MCF 10A (cell line): ENCODE measurements at regions not wholly inside any gene's neighbourhood (a gene's known extent, or its start where the extent isn't known, plus 50 kb on each side); places are given as distances from the start of the nearest gene placed in this dataset.

Experiments used
- BruUV-seq: library from RNA; stranded (reverse); fragments of 400-500 nt; replicated peaks from 2 replicates; lab custom pipeline; 2021; lab: Mats Ljungman, UMichigan
- CTCF ChIA-PET: fragments of 300-600 bp; sonication (Branson Sonifier 250); formaldehyde crosslinking; extraction: SDS; loops from one replicate; lab custom pipeline; 2021; ENCODE audit warnings: antibody characterized with exemption, inconsistent platforms; lab: Yijun Ruan, JAX
- POLR2A ChIA-PET: fragments of 300-600, 350-650 bp; sonication (Branson Sonifier 250); formaldehyde crosslinking; extraction: SDS; loops from one replicate; lab custom pipeline; 2020; ENCODE audit warnings: antibody characterized with exemption, inconsistent platforms; lab: Yijun Ruan, JAX
- DNase-seq: peaks from one replicate; pipeline ENCODE4 v3.0.0-alpha.2; 2018; ENCODE audit not compliant: unreplicated experiment
- H3K27ac Mint-ChIP-seq: one replicate; pipeline ENCODE4 v1.8.0; 2022; ENCODE audit warnings: mild to moderate bottlenecking, low read depth, mixed read lengths; ENCODE audit not compliant: unreplicated experiment
- H3K27me3 Mint-ChIP-seq: one replicate; pipeline ENCODE4 v1.8.0; 2022; ENCODE audit warnings: mixed read lengths; ENCODE audit not compliant: insufficient read depth, unreplicated experiment
- H3K36me3 Mint-ChIP-seq: one replicate; pipeline ENCODE4 v1.8.0; 2022; ENCODE audit warnings: mild to moderate bottlenecking, moderate library complexity, mixed read lengths; ENCODE audit not compliant: insufficient read depth, unreplicated experiment
- H3K4me1 Mint-ChIP-seq: one replicate; pipeline ENCODE4 v1.8.0; 2022; ENCODE audit warnings: mixed read lengths; ENCODE audit not compliant: insufficient read depth, unreplicated experiment
- H3K4me3 Mint-ChIP-seq: one replicate; pipeline ENCODE4 v1.8.0; 2022; ENCODE audit warnings: mild to moderate bottlenecking, moderate library complexity, mixed read lengths; ENCODE audit not compliant: unreplicated experiment
- H3K9me3 Mint-ChIP-seq: one replicate; pipeline ENCODE4 v1.8.0; 2022; ENCODE audit warnings: mixed read lengths; ENCODE audit not compliant: unreplicated experiment
- CTCF ChIP-seq: fragments of 200-600 bp; IDR thresholded peaks from one replicate; pipeline ENCODE4 v1.8.0; 2022; ENCODE audit warnings: antibody characterized with exemption, mild to moderate bottlenecking; ENCODE audit not compliant: unreplicated experiment
- intact Hi-C: fragments of 100-400 bp; cut with micrococcal nuclease; formaldehyde crosslinking; loops from 2 replicates; pipeline ENCODE4 v1.14.1; 2022

- no peak overlapping the region for H3K4me3 Mint-ChIP-seq
- intact Hi-C loops = no loop called here
- no peak for TF ChIP-seq CTCF
- ChIA-PET POLR2A (no interaction called here), CTCF (no interaction called here)
- BruUV-seq = no TSS peak
- H3K36me3 Mint-ChIP-seq = no peaks in the 10 kb centered on the region
- no peak overlapping the region for H3K27ac Mint-ChIP-seq
- no peaks in the 10 kb centered on the region for H3K27me3 Mint-ChIP-seq
- no peaks in the 10 kb centered on the region for H3K4me1 Mint-ChIP-seq
- H3K9me3 Mint-ChIP-seq = peaks cover 15% of the 10 kb centered on the region
- DNase-seq = no peak
These were observed 889.0 kb downstream of the TBC1D22A start for GRCh38 chr22:47651216-47651987.

- Mint-ChIP-seq H3K4me3 (no peak overlapping the region), H3K36me3 (no peaks in the 10 kb centered on the region), H3K27me3 (no peaks in the 10 kb centered on the region), H3K27ac (no peak overlapping the region), H3K9me3 (peaks cover 14% of the 10 kb centered on the region), H3K4me1 (no peaks in the 10 kb centered on the region)
- CTCF ChIA-PET = no interaction called here
- POLR2A ChIA-PET = no interaction called here
- no peak for TF ChIP-seq CTCF
- no peak for DNase-seq
- no TSS peak for BruUV-seq
- intact Hi-C loops = no loop called here
These were observed 885.3 kb downstream of the TBC1D22A start for GRCh38 chr22:47647720-47648119.

- intact Hi-C loops = no loop called here
- H3K36me3 Mint-ChIP-seq = no peaks in the 10 kb centered on the region
These were observed 884.7 kb downstream of the TBC1D22A start for GRCh38 chr22:47647181-47647580.

GRCh38 chr22:47645923-47646322, 883.5 kb downstream of the TBC1D22A start:
- Mint-ChIP-seq H3K36me3 (no peaks in the 10 kb centered on the region), H3K27me3 (no peaks in the 10 kb centered on the region), H3K9me3 (peaks cover 8% of the 10 kb centered on the region), H3K4me1 (no peaks in the 10 kb centered on the region), H3K4me3 (no peak overlapping the region), H3K27ac (no peak overlapping the region)
- ChIA-PET CTCF (no interaction called here), POLR2A (no interaction called here)
- TF ChIP-seq CTCF = no peak
- no peak for DNase-seq
- TSS peak; percentile 73 for BruUV-seq
- intact Hi-C loops = no loop called here

More at GRCh38 chr22:47647181-47647580, 884.7 kb downstream of the TBC1D22A start:
- no peak overlapping the region for H3K4me3 Mint-ChIP-seq
- no peak for TF ChIP-seq CTCF
- ChIA-PET POLR2A (no interaction called here), CTCF (no interaction called here)
- H3K9me3 Mint-ChIP-seq = peaks cover 14% of the 10 kb centered on the region
- no peak for DNase-seq
- no peaks in the 10 kb centered on the region for H3K4me1 Mint-ChIP-seq
- BruUV-seq = no TSS peak
- no peak overlapping the region for H3K27ac Mint-ChIP-seq
- H3K27me3 Mint-ChIP-seq = no peaks in the 10 kb centered on the region
